OCI-LY3 (cell line): ENCODE measurements at regions not wholly inside any gene's neighbourhood (a gene's known extent, or its start where the extent isn't known, plus 50 kb on each side); places are given as distances from the start of the nearest gene placed in this dataset.

ENCODE experiments used
- EZH2phosphoT487 ChIP-seq: fragments of 200-600 bp; shearing (Covaris generic); IDR thresholded peaks from 2 replicates; pipeline ENCODE4 v1.6.1; 2018; ENCODE audit warnings: antibody characterized with exemption, mixed run types, low read depth
- TF ChIP-seq, protein P1 (sequence below): fragments of 200-600, 300-600 bp; sonication (generic); IDR thresholded peaks from 2 replicates; pipeline ENCODE4 v1.5.1; 2014; ENCODE audit warnings: antibody characterized with exemption, low read length, low read depth

DNA sequence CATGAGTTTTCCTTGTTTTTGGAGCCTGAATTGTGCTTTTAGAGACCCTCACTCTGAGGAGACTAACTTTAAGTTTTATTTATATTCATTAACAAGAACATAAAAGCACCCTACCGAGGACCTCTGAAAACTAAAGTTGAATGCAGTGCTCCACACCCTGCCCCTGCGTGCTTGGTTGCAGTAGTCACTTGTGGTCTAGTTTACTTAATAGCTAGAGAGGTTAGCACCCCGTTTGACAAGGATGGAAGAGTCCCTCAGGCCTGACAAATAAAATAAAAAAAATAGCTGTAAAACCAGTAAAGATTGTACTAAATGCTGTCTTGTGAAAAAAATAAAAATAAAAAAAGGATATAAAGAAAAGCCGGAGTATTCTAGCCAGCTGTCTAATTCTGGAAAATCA, 395.2 kb downstream of the MTX2 start:
- TF ChIP-seq, protein P1, sequence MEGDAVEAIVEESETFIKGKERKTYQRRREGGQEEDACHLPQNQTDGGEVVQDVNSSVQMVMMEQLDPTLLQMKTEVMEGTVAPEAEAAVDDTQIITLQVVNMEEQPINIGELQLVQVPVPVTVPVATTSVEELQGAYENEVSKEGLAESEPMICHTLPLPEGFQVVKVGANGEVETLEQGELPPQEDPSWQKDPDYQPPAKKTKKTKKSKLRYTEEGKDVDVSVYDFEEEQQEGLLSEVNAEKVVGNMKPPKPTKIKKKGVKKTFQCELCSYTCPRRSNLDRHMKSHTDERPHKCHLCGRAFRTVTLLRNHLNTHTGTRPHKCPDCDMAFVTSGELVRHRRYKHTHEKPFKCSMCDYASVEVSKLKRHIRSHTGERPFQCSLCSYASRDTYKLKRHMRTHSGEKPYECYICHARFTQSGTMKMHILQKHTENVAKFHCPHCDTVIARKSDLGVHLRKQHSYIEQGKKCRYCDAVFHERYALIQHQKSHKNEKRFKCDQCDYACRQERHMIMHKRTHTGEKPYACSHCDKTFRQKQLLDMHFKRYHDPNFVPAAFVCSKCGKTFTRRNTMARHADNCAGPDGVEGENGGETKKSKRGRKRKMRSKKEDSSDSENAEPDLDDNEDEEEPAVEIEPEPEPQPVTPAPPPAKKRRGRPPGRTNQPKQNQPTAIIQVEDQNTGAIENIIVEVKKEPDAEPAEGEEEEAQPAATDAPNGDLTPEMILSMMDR = no peak
- TF ChIP-seq EZH2phosphoT487 = no peak
